SK-N-SH (cell line): ENCODE measurements at regions not wholly inside any gene's neighbourhood (a gene's known extent, or its start where the extent isn't known, plus 50 kb on each side); places are given as distances from the start of the nearest gene placed in this dataset.

ENCODE experiments used
- CTCF ChIA-PET: fragments of 300-600, 350-600 bp; formaldehyde crosslinking; extraction: SDS; loops from one replicate; lab custom pipeline; 2021; lab: Yijun Ruan, JAX
- POLR2A ChIA-PET: fragments of 350-600 bp; sonication (Branson Sonifier 250); formaldehyde crosslinking; extraction: SDS; loops from one replicate; lab custom pipeline; 2020; ENCODE audit warnings: antibody characterized with exemption, inconsistent platforms; lab: Yijun Ruan, JAX
- DNase-seq: peaks from one replicate; pipeline ENCODE4 v3.0.0; 2012
- H2AFZ ChIP-seq: fragments of 200-600 bp; sonication (generic); 2 replicates; pipeline ENCODE4 v1.8.1; 2016; ENCODE audit warnings: antibody characterized with exemption, mild to moderate bottlenecking, low read depth
- H3F3A ChIP-seq: fragments of 200-600 bp; sonication (generic); replicated peaks from 2 replicates; pipeline ENCODE3; 2016; ENCODE audit warnings: antibody characterized with exemption, mild to moderate bottlenecking; ENCODE audit not compliant: insufficient read depth
- H3K27ac ChIP-seq, 2 experiments: fragments of 200-500 bp in 1 of 2; fragments of 200-600 bp in 1 of 2; sonication (Bioruptor generic) in 1 of 2; sonication (generic), shearing (Covaris generic) in 1 of 2; 2 replicates each; pipeline versions ENCODE4 v1.5.1 to v1.6.1; 2014 to 2016; ENCODE audit warnings: low read depth in 2 of 2, inconsistent platforms in 1 of 2, low read length in 1 of 2, mild to moderate bottlenecking in 1 of 2, mixed read lengths in 1 of 2
- H3K27me3 ChIP-seq: fragments of 200-600 bp; sonication (generic), shearing (Covaris generic); 2 replicates; pipeline ENCODE4 v1.6.1; 2016; ENCODE audit warnings: mixed run types; ENCODE audit not compliant: insufficient read depth
- H3K36me3 ChIP-seq, 2 experiments: fragments of 200-500 bp in 1 of 2; fragments of 200-600 bp in 1 of 2; sonication (Bioruptor generic) in 1 of 2; sonication (generic) in 1 of 2; replicated peaks in 1 of 2; 2 replicates each; pipeline versions ENCODE3 to v1.5.1; 2014 to 2016; ENCODE audit warnings: low read length in 1 of 2, mild to moderate bottlenecking in 1 of 2; ENCODE audit not compliant: insufficient read depth in 2 of 2, control insufficient read depth in 1 of 2
- H3K4me1 ChIP-seq, 2 experiments: fragments of 200-500 bp in 1 of 2; fragments of 200-600 bp in 1 of 2; sonication (Bioruptor generic) in 1 of 2; sonication (generic), shearing (Covaris generic) in 1 of 2; 2 replicates each; pipeline versions ENCODE4 v1.5.1 to v1.6.1; 2014 to 2016; ENCODE audit warnings: low read depth in 1 of 2, low read length in 1 of 2, mixed run types in 1 of 2; ENCODE audit not compliant: insufficient read depth in 2 of 2, control insufficient read depth in 1 of 2
- H3K4me2 ChIP-seq: fragments of 200-600 bp; sonication (generic), shearing (Covaris generic); 2 replicates; pipeline ENCODE4 v1.6.1; 2017; ENCODE audit warnings: mixed run types
- H3K4me3 ChIP-seq, 2 experiments: fragments of 200-500 bp in 1 of 2; fragments of 200-600 bp in 1 of 2; sonication (Bioruptor generic) in 1 of 2; sonication (generic), shearing (Covaris generic) in 1 of 2; 2 replicates each; pipeline versions ENCODE4 v1.5.1 to v1.8.1; 2014 to 2016; ENCODE audit warnings: low read depth in 2 of 2, inconsistent platforms in 1 of 2, low read length in 1 of 2, mild to moderate bottlenecking in 1 of 2, mixed read lengths in 1 of 2, moderate library complexity in 1 of 2
- H3K79me2 ChIP-seq: fragments of 200-600 bp; sonication (generic); 2 replicates; pipeline ENCODE4 v1.8.1; 2017; ENCODE audit warnings: mild to moderate bottlenecking; ENCODE audit not compliant: insufficient read depth
- H3K9ac ChIP-seq: fragments of 200-600 bp; sonication (generic); 2 replicates; pipeline ENCODE4 v1.6.1; 2017; ENCODE audit warnings: mixed run types
- H3K9me2 ChIP-seq: fragments of 200-600 bp; sonication (generic); 2 replicates; pipeline ENCODE4 v1.6.1; 2017; ENCODE audit warnings: mixed run types
- H3K9me3 ChIP-seq: fragments of 200-600 bp; sonication (generic); 2 replicates; pipeline ENCODE4 v1.6.1; 2017; ENCODE audit warnings: mixed run types, mild to moderate bottlenecking, moderate library complexity
- H4K20me1 ChIP-seq: fragments of 200-600 bp; sonication (generic); 2 replicates; pipeline ENCODE4 v1.6.1; 2017; ENCODE audit warnings: mild to moderate bottlenecking, mixed run types; ENCODE audit not compliant: insufficient read depth
- CHD2 ChIP-seq: fragments of 150-350 bp; IDR thresholded peaks from 2 replicates; pipeline ENCODE4 v1.6.1; 2018; ENCODE audit warnings: low read length; ENCODE audit not compliant: partially characterized antibody
- EP300 ChIP-seq, 2 experiments: IDR thresholded peaks; 2 replicates each; pipeline versions ENCODE4 v1.4.0 to v1.6.1; 2012; ENCODE audit warnings: borderline replicate concordance in 1 of 2, low read depth in 1 of 2, low read length in 1 of 2
- EZH2phosphoT487 ChIP-seq: fragments of 200-600 bp; sonication (generic); IDR thresholded peaks from 2 replicates; pipeline ENCODE4 v1.6.1; 2017; ENCODE audit warnings: low read depth, mixed run types, mild to moderate bottlenecking, antibody characterized with exemption, moderate library complexity, borderline replicate concordance
- FOXM1 ChIP-seq: IDR thresholded peaks from 2 replicates; pipeline ENCODE4 v1.4.0; 2012; ENCODE audit warnings: low read depth, mild to moderate bottlenecking
- GABPA ChIP-seq: IDR thresholded peaks from 2 replicates; pipeline ENCODE4 v1.4.0; 2012; ENCODE audit warnings: low read depth, mild to moderate bottlenecking
- MEF2A ChIP-seq: IDR thresholded peaks from 2 replicates; pipeline ENCODE4 v1.4.0; 2012; ENCODE audit warnings: low read depth, borderline replicate concordance
- MXI1 ChIP-seq: IDR thresholded peaks from 2 replicates; pipeline ENCODE4 v1.6.1; 2012; ENCODE audit warnings: mild to moderate bottlenecking, low read depth, low read length, improper control_type of control experiment
- NRF1 ChIP-seq: IDR thresholded peaks from 2 replicates; pipeline ENCODE4 v1.6.1; 2012; ENCODE audit warnings: low read depth, mild to moderate bottlenecking, low read length
- POLR2AphosphoS5 ChIP-seq: IDR thresholded peaks from 2 replicates; pipeline ENCODE4 v1.6.1; 2012; ENCODE audit warnings: low read depth, low read length
- RCOR1 ChIP-seq: fragments of 150-350 bp; IDR thresholded peaks from 2 replicates; pipeline ENCODE4 v1.6.1; 2017; ENCODE audit warnings: antibody characterized with exemption, low read length
- RFX5 ChIP-seq: IDR thresholded peaks from 2 replicates; pipeline ENCODE4 v1.6.1; 2012; ENCODE audit warnings: mild to moderate bottlenecking, improper control_type of control experiment, low read length
- TAF1 ChIP-seq: IDR thresholded peaks from 2 replicates; pipeline ENCODE4 v1.6.1; 2012; ENCODE audit warnings: low read depth, mild to moderate bottlenecking, low read length, moderate library complexity, borderline replicate concordance
- TCF12 ChIP-seq: IDR thresholded peaks from 2 replicates; pipeline ENCODE4 v1.4.0; 2012
- TEAD4 ChIP-seq: IDR thresholded peaks from 2 replicates; pipeline ENCODE4 v1.4.0; 2012; ENCODE audit warnings: mild to moderate bottlenecking, borderline replicate concordance; ENCODE audit not compliant: insufficient read depth
- YY1 ChIP-seq: IDR thresholded peaks from 2 replicates; pipeline ENCODE4 v1.4.0; 2012; ENCODE audit warnings: low read depth, mild to moderate bottlenecking
- WGBS: methylation state at CpG from one replicate; pipeline ENCODE4 v1.1.6; 2017; ENCODE audit warnings: low lambda C conversion rate; 5-methylcytosine and 5-hydroxymethylcytosine counted together
- TF ChIP-seq, protein P1 (sequence below): IDR thresholded peaks from 2 replicates; pipeline ENCODE4 v1.6.1; 2012; ENCODE audit warnings: mild to moderate bottlenecking, low read depth, low read length, moderate library complexity
- TF ChIP-seq, protein P2 (sequence below): fragments of 150-350 bp; IDR thresholded peaks from 2 replicates; pipeline ENCODE4 v1.6.1; 2017; ENCODE audit warnings: antibody characterized with exemption, low read length, low read depth, borderline replicate concordance
- TF ChIP-seq, protein P3 (sequence below): IDR thresholded peaks from 2 replicates; pipeline ENCODE4 v1.4.0; 2012; ENCODE audit warnings: low read depth, borderline replicate concordance
- TF ChIP-seq, protein P4 (sequence below): fragments of 150-350 bp; IDR thresholded peaks from 2 replicates; pipeline ENCODE4 v1.6.1; 2016; ENCODE audit warnings: mild to moderate bottlenecking, low read depth, low read length
- TF ChIP-seq, protein P5 (sequence below): IDR thresholded peaks from 2 replicates; pipeline ENCODE4 v1.4.0; 2012; ENCODE audit warnings: low read depth, borderline replicate concordance

DNA sequence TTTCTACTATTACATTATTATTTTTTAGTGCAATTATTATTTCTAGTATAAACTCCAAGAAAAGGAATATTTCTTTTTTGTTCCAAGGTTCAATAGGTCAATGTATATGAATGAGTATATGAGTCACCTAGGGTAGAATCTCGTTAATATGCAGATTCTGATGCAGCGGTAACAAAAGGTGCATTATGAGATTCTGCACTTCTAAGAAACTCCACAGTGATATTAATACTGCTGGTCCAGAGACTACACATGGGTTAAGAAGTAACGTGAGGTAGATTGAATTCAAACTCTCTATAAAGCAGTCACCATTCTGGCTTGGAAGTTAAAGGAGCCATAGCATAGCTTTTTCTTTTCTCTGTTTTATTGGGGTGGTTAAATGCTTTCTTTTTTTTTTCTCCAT lies 596.2 kb upstream of the TBL1XR1 start:
- DNase-seq: no peak
- Histone ChIP-seq H2AFZ (no peak overlapping the region), H3K9me2 (no peaks in the 10 kb centered on the region), H3K79me2 (no peaks in the 10 kb centered on the region), H3K27me3 (no peaks in the 10 kb centered on the region), H3K9ac (no peak overlapping the region), H3K4me3 (no peak overlapping the region), H3K9me3 (no peaks in the 10 kb centered on the region), H4K20me1 (no peaks in the 10 kb centered on the region), H3K36me3 (no peaks in the 10 kb centered on the region), H3K4me2 (no peak overlapping the region), H3K4me1 (peaks cover 4 to 8% of the 10 kb centered on the region in 2 experiments; a peak in 3 of 4 replicates), H3F3A (no peaks in the 10 kb centered on the region), H3K27ac (no peak overlapping the region)
- ChIA-PET CTCF (no interaction called here), POLR2A (no interaction called here)
- no peak for TF ChIP-seq CHD2
- TF ChIP-seq FOXM1: no peak
- TF ChIP-seq, protein P1, sequence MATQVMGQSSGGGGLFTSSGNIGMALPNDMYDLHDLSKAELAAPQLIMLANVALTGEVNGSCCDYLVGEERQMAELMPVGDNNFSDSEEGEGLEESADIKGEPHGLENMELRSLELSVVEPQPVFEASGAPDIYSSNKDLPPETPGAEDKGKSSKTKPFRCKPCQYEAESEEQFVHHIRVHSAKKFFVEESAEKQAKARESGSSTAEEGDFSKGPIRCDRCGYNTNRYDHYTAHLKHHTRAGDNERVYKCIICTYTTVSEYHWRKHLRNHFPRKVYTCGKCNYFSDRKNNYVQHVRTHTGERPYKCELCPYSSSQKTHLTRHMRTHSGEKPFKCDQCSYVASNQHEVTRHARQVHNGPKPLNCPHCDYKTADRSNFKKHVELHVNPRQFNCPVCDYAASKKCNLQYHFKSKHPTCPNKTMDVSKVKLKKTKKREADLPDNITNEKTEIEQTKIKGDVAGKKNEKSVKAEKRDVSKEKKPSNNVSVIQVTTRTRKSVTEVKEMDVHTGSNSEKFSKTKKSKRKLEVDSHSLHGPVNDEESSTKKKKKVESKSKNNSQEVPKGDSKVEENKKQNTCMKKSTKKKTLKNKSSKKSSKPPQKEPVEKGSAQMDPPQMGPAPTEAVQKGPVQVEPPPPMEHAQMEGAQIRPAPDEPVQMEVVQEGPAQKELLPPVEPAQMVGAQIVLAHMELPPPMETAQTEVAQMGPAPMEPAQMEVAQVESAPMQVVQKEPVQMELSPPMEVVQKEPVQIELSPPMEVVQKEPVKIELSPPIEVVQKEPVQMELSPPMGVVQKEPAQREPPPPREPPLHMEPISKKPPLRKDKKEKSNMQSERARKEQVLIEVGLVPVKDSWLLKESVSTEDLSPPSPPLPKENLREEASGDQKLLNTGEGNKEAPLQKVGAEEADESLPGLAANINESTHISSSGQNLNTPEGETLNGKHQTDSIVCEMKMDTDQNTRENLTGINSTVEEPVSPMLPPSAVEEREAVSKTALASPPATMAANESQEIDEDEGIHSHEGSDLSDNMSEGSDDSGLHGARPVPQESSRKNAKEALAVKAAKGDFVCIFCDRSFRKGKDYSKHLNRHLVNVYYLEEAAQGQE: no peak
- no peak for TF ChIP-seq NRF1
- no peak for TF ChIP-seq MXI1
- no peak for TF ChIP-seq EP300 (IDR thresholded peaks at IDR 0.05; ENCODE audit: borderline replicate concordance in 1 of 2, low read depth in 1 of 2, low read length in 1 of 2)
- TF ChIP-seq, protein P2, sequence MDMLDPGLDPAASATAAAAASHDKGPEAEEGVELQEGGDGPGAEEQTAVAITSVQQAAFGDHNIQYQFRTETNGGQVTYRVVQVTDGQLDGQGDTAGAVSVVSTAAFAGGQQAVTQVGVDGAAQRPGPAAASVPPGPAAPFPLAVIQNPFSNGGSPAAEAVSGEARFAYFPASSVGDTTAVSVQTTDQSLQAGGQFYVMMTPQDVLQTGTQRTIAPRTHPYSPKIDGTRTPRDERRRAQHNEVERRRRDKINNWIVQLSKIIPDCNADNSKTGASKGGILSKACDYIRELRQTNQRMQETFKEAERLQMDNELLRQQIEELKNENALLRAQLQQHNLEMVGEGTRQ: no peak
- no peak for TF ChIP-seq YY1
- TF ChIP-seq RCOR1: no peak
- TF ChIP-seq, protein P3, sequence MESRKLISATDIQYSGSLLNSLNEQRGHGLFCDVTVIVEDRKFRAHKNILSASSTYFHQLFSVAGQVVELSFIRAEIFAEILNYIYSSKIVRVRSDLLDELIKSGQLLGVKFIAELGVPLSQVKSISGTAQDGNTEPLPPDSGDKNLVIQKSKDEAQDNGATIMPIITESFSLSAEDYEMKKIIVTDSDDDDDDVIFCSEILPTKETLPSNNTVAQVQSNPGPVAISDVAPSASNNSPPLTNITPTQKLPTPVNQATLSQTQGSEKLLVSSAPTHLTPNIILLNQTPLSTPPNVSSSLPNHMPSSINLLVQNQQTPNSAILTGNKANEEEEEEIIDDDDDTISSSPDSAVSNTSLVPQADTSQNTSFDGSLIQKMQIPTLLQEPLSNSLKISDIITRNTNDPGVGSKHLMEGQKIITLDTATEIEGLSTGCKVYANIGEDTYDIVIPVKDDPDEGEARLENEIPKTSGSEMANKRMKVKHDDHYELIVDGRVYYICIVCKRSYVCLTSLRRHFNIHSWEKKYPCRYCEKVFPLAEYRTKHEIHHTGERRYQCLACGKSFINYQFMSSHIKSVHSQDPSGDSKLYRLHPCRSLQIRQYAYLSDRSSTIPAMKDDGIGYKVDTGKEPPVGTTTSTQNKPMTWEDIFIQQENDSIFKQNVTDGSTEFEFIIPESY: no peak
- TF ChIP-seq, protein P4, sequence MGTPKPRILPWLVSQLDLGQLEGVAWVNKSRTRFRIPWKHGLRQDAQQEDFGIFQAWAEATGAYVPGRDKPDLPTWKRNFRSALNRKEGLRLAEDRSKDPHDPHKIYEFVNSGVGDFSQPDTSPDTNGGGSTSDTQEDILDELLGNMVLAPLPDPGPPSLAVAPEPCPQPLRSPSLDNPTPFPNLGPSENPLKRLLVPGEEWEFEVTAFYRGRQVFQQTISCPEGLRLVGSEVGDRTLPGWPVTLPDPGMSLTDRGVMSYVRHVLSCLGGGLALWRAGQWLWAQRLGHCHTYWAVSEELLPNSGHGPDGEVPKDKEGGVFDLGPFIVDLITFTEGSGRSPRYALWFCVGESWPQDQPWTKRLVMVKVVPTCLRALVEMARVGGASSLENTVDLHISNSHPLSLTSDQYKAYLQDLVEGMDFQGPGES: no peak
- no peak for TF ChIP-seq TEAD4
- TF ChIP-seq TCF12: no peak
- TF ChIP-seq MEF2A: no peak
- no peak for TF ChIP-seq RFX5
- TF ChIP-seq, protein P5, sequence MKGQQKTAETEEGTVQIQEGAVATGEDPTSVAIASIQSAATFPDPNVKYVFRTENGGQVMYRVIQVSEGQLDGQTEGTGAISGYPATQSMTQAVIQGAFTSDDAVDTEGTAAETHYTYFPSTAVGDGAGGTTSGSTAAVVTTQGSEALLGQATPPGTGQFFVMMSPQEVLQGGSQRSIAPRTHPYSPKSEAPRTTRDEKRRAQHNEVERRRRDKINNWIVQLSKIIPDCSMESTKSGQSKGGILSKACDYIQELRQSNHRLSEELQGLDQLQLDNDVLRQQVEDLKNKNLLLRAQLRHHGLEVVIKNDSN: no peak
- no peak for TF ChIP-seq EZH2phosphoT487
- no peak for TF ChIP-seq GABPA
- no peak for TF ChIP-seq POLR2AphosphoS5
- TF ChIP-seq TAF1: no peak
- 92% methylated on average over 3 of the region's 3 CpGs for WGBS
